Renal cortical epithelial cell (primary cell): ENCODE measurements at regions not wholly inside any gene's neighbourhood (a gene's known extent, or its start where the extent isn't known, plus 50 kb on each side); places are given as distances from the start of the nearest gene placed in this dataset.
"Not testable (repeated sequence)": the region's sequence is repeated elsewhere in the genome, so short reads cannot be mapped to it uniquely, and the experiment has no call there.

Experiments
- DNase-seq: peaks from one replicate; pipeline ENCODE4 v3.0.0-alpha.2; 2011; ENCODE audit warnings: low read depth

DNA sequence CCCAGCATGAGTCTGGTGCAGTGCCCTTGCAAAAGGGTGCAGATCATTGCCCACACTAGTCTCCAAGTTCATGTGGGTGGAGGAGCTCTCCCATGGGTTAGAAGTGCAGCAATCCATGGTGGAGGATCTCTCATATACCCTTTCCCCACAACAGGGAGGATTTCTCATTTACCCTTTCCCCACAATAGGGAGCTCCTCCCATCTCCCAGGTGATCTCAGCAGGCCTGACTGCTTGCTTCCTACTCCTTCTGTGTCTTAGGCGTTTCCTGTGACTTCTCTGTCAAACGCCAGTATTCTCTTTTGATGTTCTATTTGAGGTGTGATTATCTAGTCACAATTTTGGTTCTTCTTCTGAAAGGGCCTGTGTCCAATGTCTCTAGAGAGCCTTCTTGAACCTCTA is 133.8 kb upstream of the RFX3 start:
- DNase-seq: no peak

DNA sequence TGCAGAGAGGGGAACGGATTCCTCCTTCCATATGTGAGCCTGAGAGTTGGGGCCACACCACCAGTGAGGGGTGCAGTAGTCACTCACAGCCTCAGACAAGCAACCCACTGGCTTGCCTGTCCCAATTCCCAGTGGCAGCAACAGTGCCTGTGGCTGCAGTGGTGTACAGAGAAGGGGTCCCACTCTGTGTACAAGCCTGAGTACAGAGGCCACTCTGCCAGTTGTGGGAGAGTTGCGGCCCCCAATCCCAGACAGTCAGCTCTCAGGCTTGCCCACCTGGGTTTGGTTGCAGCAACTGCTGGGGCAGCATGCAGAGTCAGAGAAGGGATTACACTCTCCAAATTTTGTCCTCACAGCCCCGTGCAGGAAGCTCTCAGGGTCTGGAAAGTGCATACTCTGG is 133.2 kb upstream of the RFX3 start:
- DNase-seq: no peak

DNA sequence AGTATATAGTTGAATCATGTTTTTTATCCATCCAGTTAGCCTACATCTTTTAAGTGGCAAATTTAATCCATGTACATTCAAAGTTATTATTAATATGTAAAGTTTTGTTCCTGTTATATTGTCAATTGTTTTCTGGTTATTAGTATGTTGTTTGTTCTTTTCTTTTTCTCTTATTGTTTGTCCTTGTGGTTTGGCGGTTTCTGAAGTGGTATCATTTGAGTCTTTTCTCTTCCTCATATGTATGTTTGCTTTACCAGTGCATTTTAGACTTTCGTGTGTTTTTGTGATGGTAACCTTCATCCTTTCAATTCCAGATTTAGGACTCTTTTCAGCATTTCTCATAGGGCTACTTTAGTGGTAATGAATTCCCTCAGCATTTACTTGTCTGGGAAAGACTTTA is 130.4 kb upstream of the RFX3 start:
- DNase-seq: no peak

DNA sequence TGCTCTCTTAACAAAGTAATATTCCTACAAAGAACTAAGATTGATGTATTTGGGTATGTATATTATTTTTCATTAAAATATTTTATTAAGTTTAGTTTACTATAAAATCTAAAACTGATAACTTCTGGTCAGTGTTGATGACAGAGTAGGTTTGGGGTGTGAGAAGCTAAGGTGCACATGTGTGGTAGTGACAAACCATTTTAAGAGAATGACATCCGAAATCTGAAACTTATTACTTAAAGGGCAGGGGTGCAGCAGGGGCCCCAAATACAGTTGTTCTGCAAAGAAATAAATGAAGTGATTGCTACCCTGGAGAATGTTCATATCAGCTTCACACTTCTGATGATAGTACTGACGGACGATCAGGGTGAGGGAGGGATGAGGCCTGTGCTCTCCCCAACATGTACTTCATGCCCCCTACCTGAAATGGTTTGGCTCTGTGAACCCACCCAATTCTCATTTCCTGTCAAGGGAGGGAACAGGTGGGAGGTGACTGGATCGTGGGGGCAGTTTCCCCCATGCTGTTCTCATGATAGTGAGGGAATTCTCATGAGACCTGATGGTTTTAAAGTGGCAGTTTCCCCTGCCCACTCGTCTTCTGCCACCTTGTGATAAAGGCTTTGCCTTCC is 125.3 kb upstream of the RFX3 start:
- DNase-seq: no peak

DNA sequence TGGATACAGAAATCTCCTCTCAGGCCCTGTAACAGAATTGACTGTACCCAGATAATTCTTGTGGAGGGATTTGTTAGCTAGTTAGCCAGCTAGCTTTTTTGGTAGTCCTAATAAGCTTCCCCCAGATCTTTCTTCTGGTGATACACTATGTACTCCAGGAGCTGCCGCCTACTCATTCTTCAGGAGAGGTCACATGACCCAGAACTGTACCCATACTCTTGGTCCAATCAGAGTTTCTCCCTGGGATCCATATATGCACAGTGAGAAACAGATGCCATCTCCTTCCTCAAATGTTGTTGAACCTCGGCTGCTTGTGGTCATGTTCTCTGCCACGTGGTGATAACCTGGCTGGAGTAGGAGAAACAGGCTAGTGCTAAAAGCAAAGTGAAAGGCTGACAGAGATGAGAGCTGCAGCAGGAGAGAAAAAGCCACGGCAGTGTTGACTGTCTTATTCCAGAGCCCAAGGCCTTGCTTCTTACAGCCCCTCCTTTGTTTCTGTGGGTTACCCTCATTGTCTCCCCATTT is 123.0 kb upstream of the RFX3 start:
- no peak for DNase-seq

DNA sequence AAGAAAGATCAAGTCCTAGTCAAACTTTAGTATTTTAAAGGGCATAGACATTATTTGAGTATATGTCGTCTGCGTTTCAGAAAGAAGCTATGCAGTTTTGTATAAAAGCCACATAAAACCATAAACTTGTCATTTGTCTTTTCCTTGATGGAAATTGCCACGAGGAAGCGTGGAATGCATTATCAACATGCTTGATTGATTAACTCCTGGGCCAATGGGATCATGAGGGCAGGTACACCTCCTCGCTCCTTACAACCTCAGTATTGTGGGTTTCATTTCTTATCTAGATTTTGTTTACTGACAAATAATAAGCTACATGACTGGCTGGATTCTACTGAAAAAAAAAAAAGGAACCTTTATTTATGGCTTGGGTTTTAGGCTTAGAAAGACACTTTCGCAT is 122.5 kb upstream of the RFX3 start:
- no peak for DNase-seq

DNA sequence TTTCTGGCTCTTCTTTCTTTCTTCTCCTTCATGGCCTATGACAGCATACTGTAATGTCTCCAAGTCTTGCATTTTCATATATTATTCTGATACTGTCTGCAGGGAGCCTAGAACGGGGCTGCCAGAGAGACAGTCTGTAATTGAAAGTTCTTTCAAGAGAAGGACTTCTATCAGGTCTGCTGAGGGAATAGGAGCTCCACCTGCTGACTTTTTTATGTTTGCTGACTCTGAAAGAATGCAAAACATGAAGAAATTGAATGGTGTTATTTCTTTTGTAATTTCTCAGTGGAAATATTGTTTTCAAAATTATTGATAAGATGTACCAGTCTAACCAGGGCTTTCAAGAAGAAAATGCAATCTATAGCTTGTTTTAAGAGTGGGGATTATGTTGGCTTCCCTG is 121.9 kb upstream of the RFX3 start:
- peak; percentile 2 for DNase-seq

DNA sequence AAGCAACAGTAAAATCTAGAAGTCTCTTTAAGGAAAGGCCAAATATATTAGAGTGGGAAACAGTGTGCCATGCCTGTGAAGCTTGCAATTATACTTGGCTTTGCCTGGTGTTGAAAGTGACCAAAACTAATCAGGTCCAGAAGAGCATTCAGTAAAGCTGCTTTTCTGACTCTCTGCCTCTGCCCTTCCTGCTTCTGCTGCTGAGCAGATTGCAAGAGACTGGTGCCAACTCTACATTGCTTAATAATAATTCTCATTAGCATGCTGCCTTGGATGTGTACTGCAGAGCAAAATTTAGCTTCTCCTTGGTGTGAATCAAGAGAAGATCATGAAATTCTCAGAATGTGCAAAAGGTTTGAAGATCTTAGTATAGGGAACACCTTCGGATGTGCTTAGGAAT is 120.4 kb upstream of the RFX3 start:
- no peak for DNase-seq

DNA sequence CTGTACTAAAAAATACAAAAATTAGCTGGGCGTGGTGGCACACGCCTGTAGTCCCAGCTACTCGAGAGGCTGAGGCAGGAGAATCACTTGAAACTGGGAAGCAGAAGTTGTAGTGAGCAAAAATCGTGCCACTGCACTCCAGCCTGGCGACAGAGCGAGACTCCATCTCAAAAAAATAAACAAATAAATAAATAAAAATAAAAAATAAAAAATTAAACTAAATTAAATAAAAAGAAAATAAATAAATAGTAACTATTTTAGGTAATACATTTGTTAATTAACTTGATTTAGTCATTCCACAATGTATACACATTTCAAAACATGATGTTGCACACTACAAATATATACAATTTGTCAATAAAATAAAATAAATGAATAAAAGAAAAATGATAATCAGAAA is 116.3 kb upstream of the RFX3 start:
- not testable (repeated sequence) for DNase-seq

DNA sequence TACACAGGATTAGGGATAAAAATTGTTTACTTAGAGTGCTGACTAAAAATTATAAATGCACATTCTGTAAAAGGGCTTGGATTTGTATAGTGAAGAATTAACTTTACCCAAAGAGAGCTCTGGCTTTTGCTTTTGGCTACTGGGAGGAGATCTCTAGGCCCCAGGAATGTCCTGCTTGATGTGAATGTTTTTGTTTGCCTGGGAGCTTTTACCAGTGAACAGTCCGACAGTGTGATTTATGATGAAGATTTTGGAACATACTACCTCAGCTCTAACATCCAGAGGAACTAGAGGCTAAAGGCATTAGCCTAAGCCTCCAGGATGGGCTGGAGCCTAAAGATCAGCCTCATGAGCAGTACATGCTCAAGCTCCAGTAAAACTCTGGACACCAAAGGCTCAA is 103.7 kb upstream of the RFX3 start:
- no peak for DNase-seq

DNA sequence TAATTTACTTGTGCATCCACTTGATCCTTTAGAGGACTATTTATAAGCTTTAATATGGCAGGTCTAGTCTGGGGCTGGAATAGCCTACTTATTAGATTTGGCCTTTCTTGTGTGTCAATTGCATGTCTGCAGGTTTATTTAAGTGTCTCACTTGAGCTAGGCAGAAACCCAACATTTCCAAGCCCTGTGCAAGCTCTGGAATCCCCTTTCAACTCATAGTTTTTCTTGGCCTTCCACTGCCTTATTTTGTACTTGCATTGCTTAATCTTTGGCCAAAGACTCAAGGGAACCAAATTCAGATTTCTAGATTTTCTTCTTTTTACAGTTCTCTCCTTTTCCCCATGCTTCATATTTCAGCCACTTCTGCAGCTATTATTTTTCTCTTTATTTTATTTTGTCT is 102.4 kb upstream of the RFX3 start:
- DNase-seq: no peak

DNA sequence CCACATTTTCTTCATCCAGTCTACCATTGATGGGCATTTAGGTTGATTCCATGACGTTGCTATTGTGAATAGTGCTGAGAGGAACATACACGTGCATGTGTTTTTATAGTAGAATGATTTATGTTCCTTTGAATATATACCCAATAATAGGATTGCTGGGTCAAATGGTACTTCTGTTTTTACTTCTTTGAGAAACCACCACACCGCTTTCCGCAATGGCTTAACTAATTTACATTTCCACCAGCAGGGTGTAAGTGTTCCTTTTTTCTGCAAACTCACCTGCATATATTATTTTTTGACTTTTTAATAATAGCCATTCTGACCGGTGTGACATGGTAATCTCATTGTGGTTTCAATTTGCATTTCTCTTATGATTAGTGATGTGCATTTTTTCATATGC is 82.2 kb upstream of the RFX3 start:
- DNase-seq: no peak

DNA sequence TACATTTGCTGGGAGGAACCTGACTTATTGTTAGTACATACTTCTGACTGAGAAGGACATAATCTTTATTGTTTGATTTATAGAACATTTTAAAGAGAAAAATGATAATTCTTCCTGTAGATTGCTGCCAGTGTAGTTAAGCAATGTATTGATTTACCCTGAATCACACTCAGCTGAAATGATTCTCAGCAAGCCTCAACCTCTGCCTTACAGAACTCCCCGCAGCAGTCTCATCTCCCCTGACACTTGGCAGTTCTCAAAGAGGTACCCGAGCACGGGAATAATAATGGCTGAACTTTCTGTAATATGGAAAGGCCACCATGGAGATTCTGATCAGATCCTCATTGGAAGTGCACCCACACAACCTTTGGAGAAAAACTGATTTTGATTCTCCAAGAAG is 74.9 kb upstream of the RFX3 start:
- DNase-seq: no peak

DNA sequence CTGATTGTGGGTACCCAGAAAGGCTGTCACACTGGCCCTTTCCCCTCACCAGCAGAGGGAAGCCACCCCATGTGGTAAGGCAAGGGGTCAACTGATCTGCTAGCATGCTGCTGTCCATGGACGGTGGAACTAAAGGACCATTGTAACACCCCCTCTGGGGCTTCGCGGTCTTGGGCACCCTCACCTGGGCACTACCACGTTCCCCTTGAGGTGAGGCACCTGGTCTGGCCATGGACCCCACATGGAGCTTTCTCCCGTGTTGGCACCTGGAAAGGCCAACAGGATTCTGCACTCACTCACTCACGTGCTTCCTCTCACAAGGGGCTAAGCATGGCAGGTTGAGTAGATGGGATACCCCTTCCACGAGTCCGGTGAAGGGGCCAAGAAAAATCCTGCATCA is 72.0 kb upstream of the RFX3 start:
- no peak for DNase-seq

DNA sequence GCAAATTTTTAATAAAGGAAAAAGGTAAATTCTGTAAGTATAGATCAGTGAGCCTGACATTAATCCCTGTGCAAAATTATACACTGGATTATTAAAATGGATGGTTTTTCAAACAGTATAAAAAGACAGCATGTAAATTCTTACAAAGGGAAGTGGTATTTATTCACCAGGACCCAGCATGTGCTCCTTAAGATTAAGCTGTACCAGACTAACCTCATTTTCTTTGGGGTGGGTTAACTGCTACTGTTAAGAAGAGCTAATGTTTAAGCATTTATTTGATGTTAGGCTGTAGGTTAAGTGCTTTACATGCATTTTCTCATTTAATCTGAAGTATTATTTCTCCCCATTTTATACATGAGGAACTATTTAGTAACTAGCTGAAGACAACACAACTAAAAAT is 60.3 kb upstream of the RFX3 start:
- DNase-seq: no peak

DNA sequence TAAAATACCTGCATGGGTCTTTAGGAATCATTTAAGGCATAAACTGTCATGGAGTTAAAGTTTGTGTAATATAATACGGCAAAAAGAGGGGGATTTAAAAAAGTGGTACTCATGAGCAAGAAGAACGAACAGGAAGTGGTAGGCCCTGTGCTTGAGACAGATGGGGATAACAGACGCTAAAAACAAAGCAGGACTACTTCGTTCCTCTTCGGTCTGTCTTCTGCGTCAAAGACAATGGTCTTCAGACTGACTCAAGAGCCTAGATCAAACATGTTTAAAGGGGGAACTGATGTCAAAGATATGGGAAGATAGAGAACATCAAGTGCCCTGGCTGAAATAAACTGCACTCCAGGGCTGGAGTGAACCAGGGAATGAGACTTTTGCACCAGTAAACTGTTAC is 59.8 kb upstream of the RFX3 start:
- no peak for DNase-seq

DNA sequence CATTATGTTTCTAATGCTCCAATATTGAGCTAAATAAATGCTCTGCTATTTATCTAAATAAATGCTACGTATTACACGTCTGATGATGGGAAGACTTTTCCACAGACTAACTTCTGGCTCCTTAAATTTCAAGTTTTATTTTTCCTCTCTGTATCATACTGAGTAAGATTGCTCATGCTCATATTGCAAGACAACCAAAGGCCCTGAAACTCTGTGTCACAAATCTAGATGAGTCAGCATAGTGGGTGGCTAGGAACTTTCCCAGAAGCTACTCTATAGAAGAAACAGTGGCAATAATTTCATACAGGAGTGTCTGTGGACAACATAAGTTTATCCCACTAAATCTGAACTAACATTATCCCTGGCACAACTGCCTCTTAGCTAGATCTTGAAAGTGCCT is 53.0 kb upstream of the RFX3 start:
- peak; percentile 77 for DNase-seq

DNA sequence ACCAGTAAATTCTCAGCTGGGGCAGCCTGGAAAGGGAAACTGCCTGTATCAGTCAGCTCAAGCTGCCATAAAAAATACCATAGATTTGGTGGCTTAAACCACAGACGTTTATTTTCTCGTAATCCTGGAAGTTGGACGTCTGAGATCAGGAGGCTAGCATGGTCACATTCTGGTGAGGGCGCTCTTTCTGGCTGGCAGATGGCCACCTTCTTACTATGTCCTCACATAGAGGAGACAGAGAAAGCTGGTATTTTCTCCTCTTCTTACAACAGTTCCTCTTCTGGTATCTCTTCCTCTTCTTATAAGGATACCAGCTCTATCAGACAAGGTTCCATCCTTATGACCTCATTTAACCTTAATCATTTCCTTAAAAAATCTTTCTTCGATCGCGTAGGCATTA is 50.5 kb upstream of the RFX3 start:
- no peak for DNase-seq

DNA sequence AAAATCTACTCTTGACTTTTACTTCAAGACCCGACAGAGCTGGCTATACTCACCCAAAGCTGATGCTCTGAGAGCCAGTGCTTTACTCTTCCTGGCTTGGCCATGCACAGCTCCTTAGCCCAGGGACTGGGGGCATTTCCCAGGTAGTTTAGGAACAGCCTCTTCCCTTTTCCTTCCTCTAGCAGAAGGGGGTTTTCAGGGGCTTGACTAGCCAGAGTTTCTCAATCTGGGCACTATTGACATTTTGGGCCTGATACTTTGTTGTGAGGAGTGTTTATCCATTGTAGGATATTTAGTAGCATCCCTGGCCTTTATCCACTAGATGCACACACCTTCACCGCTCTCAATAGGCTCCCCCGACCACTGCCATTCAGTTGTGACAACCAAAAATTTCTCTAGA is 50.0 kb upstream of the RFX3 start:
- DNase-seq: no peak
